ENCODE measurements at regions not wholly inside any gene's neighbourhood (a gene's known extent, or its start where the extent isn't known, plus 50 kb on each side); places are given as distances from the start of the nearest gene placed in this dataset.

- ChIA-PET POLR2A (no interaction called here), CTCF (no interaction called here)
- DNase-seq, result no peak
- Histone ChIP-seq H3K4me3 (ENCODE audit: control insufficient read depth in 1 of 7, extremely low read depth in 1 of 7, insufficient read depth in 4 of 7, low read depth in 2 of 7, low read length in 6 of 7) (no peak overlapping the region), H3K4me1 (ENCODE audit: control extremely low read depth in 1 of 4, control insufficient read depth in 4 of 4, insufficient read depth in 4 of 4, low read length in 3 of 4) (no peaks in the 10 kb centered on the region), H3K27me3 (replicated peaks in 2 of 5; ENCODE audit: control insufficient read depth in 4 of 5, insufficient read depth in 5 of 5, low read length in 4 of 5) (peaks cover 0 to 2% (median 0%) of the 10 kb centered on the region in 5 experiments), H3K9me3 (ENCODE audit: control extremely low read depth in 1 of 5, control insufficient read depth in 4 of 5, insufficient read depth in 2 of 5, low read depth in 1 of 5, low read length in 4 of 5) (no peaks in the 10 kb centered on the region), H3K27ac (ENCODE audit: insufficient read depth in 1 of 2, low read depth in 1 of 2, low read length in 2 of 2, poor library complexity in 1 of 2, severe bottlenecking in 2 of 2) (no peak overlapping the region), H3K36me3 (ENCODE audit: control insufficient read depth in 4 of 4, insufficient read depth in 4 of 4, low read length in 3 of 4) (no peaks in the 10 kb centered on the region)
- 60% methylated on average over 2 of the region's 3 CpGs for WGBS (ENCODE audit: insufficient coverage)
Observed at GRCh38 chr1:223462866-223463404, 69.7 kb downstream of the CCDC185 start.

DNA sequence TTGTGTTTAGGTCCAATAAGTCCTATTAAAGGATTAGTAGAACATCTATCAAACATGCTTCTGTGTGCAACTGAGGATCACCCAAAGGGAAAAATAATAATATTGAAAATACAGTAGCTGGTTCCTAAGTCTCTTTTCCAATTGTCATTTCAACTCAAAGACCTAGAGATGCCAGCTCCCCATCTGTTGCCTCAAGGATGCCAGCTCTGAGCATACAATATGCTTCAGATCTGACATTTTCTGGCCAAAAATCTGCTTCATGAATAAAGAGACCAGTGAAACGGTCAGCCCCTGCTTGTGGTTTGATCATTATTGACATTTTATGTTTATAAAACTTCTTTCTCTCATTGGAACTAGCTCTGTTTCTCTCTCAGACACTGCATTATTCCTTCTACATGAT is 72.9 kb downstream of the CCDC185 start:
- Histone ChIP-seq H3K27me3 (replicated peaks in 2 of 5; ENCODE audit: control insufficient read depth in 4 of 5, insufficient read depth in 5 of 5, low read length in 4 of 5) (no peaks in the 10 kb centered on the region), H3K36me3 (ENCODE audit: control insufficient read depth in 4 of 4, insufficient read depth in 4 of 4, low read length in 3 of 4) (no peaks in the 10 kb centered on the region), H3K4me1 (ENCODE audit: control extremely low read depth in 1 of 4, control insufficient read depth in 4 of 4, insufficient read depth in 4 of 4, low read length in 3 of 4) (no peaks in the 10 kb centered on the region), H3K27ac (ENCODE audit: insufficient read depth in 1 of 2, low read depth in 1 of 2, low read length in 2 of 2, poor library complexity in 1 of 2, severe bottlenecking in 2 of 2) (no peak overlapping the region), H3K4me3 (ENCODE audit: control insufficient read depth in 1 of 7, extremely low read depth in 1 of 7, insufficient read depth in 4 of 7, low read depth in 2 of 7, low read length in 6 of 7) (no peak overlapping the region), H3K9me3 (ENCODE audit: control extremely low read depth in 1 of 5, control insufficient read depth in 4 of 5, insufficient read depth in 2 of 5, low read depth in 1 of 5, low read length in 4 of 5) (no peaks in the 10 kb centered on the region)
- WGBS (ENCODE audit: insufficient coverage), result no CpG with 5 or more reads among the region's 1 CpG
- CTCF ChIA-PET, result no interaction called here
- POLR2A ChIA-PET, result no interaction called here
- no peak for DNase-seq

DNA sequence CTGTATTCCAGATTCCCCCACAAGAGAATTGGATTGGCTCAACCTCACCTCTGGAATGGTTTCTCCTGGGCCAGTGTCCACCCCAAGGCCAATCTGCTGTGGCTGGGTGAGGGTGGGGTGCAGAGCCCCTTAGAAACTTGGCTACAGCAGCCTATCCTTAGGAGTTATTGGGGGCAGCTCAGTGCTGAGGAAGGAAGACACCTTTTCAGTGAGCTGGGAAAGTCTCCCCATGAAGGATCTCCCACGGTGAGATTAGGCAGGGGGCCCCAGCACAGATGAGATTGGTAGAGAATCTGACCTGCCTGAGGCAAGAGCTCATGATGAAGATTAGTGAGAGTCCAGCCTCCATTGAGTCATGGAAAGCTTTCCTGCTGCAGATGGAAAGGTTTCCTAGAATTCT is 78.4 kb downstream of the CCDC185 start:
- POLR2A ChIA-PET, result no interaction called here
- H3K4me1 ChIP-seq (ENCODE audit: control extremely low read depth in 1 of 4, control insufficient read depth in 4 of 4, insufficient read depth in 4 of 4, low read length in 3 of 4), result no peaks in the 10 kb centered on the region
- H3K4me3 ChIP-seq (ENCODE audit: control insufficient read depth in 1 of 7, extremely low read depth in 1 of 7, insufficient read depth in 4 of 7, low read depth in 2 of 7, low read length in 6 of 7), result no peak overlapping the region
- WGBS (ENCODE audit: insufficient coverage), result 65% methylated on average over 1 of the region's 1 CpG
- H3K27ac ChIP-seq (ENCODE audit: insufficient read depth in 1 of 2, low read depth in 1 of 2, low read length in 2 of 2, poor library complexity in 1 of 2, severe bottlenecking in 2 of 2), result no peak overlapping the region
- H3K9me3 ChIP-seq (ENCODE audit: control extremely low read depth in 1 of 5, control insufficient read depth in 4 of 5, insufficient read depth in 2 of 5, low read depth in 1 of 5, low read length in 4 of 5), result no peaks in the 10 kb centered on the region
- DNase-seq, result no peak
- peaks cover 0 to 22% (median 2%) of the 10 kb centered on the region in 5 experiments for H3K27me3 ChIP-seq (replicated peaks in 2 of 5; ENCODE audit: control insufficient read depth in 4 of 5, insufficient read depth in 5 of 5, low read length in 4 of 5)
- CTCF ChIA-PET, result interaction anchor here (1.2 kb wide), 1 partner anchor 11 kb away, joined by 7 read pairs; no protein-coding TSS in a partner anchor
- no peaks in the 10 kb centered on the region for H3K36me3 ChIP-seq (ENCODE audit: control insufficient read depth in 4 of 4, insufficient read depth in 4 of 4, low read length in 3 of 4)

DNA sequence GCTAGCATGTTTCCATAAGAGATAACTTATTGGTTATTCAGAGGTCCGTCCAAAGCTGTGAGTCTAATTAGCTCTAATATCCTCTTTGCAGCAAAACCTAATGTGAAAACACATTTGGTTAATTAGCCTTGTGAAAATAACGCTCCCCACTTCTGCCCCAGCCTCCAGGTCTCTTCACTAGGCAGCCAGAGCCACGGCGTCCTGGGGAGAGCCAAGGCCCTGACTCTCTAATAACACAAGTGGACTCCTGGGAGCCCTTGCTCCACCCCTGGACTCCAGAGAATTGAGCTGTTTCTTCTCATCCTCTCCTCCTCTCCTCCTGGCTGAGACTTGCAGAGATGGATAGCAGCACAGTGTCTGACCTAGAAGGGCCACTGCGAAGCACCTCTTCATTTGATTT is 78.8 kb downstream of the CCDC185 start:
- no peak for DNase-seq
- no peaks in the 10 kb centered on the region for H3K36me3 ChIP-seq (ENCODE audit: control insufficient read depth in 4 of 4, insufficient read depth in 4 of 4, low read length in 3 of 4)
- POLR2A ChIA-PET, result no interaction called here
- no peak overlapping the region for H3K27ac ChIP-seq (ENCODE audit: insufficient read depth in 1 of 2, low read depth in 1 of 2, low read length in 2 of 2, poor library complexity in 1 of 2, severe bottlenecking in 2 of 2)
- 89% methylated on average over 5 of the region's 5 CpGs for WGBS (ENCODE audit: insufficient coverage)
- H3K4me1 ChIP-seq (ENCODE audit: control extremely low read depth in 1 of 4, control insufficient read depth in 4 of 4, insufficient read depth in 4 of 4, low read length in 3 of 4), result no peaks in the 10 kb centered on the region
- H3K27me3 ChIP-seq (replicated peaks in 2 of 5; ENCODE audit: control insufficient read depth in 4 of 5, insufficient read depth in 5 of 5, low read length in 4 of 5), result peaks cover 0 to 23% (median 3%) of the 10 kb centered on the region in 5 experiments
- CTCF ChIA-PET, result no interaction called here
- H3K9me3 ChIP-seq (ENCODE audit: control extremely low read depth in 1 of 5, control insufficient read depth in 4 of 5, insufficient read depth in 2 of 5, low read depth in 1 of 5, low read length in 4 of 5), result no peaks in the 10 kb centered on the region
- no peak overlapping the region for H3K4me3 ChIP-seq (ENCODE audit: control insufficient read depth in 1 of 7, extremely low read depth in 1 of 7, insufficient read depth in 4 of 7, low read depth in 2 of 7, low read length in 6 of 7)

DNA sequence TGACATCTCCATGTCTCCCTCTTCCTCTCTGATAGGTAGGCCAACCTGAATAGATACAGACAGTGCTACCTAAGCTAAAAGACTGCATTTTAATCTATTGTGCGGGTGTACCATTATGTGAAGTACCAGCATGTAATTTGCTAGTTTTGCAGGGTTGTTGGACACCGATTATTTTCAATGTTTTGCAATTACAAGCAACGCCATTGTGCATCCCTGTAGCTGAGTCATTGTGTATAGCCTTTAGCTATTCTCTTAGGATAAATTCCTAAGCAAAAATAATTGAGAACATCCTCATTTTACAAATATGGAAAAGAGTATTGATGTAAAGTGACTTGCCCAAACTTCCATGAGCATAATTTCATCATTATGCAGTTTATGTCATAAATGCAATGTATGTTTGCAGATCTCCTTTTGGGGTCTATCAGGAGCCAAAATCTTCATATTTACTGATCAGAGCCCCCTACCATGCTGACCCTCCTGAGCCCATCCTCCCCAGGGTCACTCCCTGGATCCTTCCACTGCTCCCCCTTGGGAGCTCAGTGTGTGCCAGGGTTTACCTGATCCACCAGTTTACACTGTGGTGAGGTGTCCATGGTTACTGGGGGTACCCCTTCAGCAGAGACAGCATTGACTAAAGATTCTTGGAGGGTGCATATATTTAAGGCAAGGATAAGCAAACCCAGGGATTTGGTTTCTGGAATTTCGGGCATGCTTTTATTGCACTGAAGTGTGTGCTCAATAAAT is 80.6 kb downstream of the CCDC185 start:
- ChIA-PET POLR2A (no interaction called here), CTCF (no interaction called here)
- no peak for DNase-seq
- WGBS (ENCODE audit: insufficient coverage), result 75% methylated on average over 1 of the region's 4 CpGs
- Histone ChIP-seq H3K4me3 (ENCODE audit: control insufficient read depth in 1 of 7, extremely low read depth in 1 of 7, insufficient read depth in 4 of 7, low read depth in 2 of 7, low read length in 6 of 7) (no peak overlapping the region), H3K9me3 (ENCODE audit: control extremely low read depth in 1 of 5, control insufficient read depth in 4 of 5, insufficient read depth in 2 of 5, low read depth in 1 of 5, low read length in 4 of 5) (no peaks in the 10 kb centered on the region), H3K4me1 (ENCODE audit: control extremely low read depth in 1 of 4, control insufficient read depth in 4 of 4, insufficient read depth in 4 of 4, low read length in 3 of 4) (no peaks in the 10 kb centered on the region), H3K27me3 (replicated peaks in 2 of 5; ENCODE audit: control insufficient read depth in 4 of 5, insufficient read depth in 5 of 5, low read length in 4 of 5) (peaks cover 0 to 27% (median 4%) of the 10 kb centered on the region in 5 experiments), H3K36me3 (ENCODE audit: control insufficient read depth in 4 of 4, insufficient read depth in 4 of 4, low read length in 3 of 4) (no peaks in the 10 kb centered on the region), H3K27ac (ENCODE audit: insufficient read depth in 1 of 2, low read depth in 1 of 2, low read length in 2 of 2, poor library complexity in 1 of 2, severe bottlenecking in 2 of 2) (no peak overlapping the region)

DNA sequence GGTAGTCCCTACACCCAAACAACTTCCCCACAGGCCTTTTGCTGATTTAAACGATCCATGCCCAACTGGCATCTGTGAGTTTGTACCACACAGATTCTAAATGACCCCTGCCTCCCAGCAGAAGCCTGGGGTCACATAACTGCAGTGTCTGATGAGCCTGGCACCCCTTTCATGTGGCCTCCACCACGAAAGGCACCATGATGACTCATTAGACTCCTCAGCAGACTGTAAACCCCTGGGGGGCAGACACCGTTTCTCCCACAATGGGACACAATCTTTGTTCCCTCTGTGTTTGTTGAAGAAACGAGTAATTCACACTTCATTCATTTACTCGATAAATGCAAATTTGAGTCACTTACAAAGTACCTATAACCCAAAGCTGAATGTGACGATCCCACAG is 81.6 kb downstream of the CCDC185 start:
- CTCF ChIA-PET, result no interaction called here
- WGBS (ENCODE audit: insufficient coverage), result 91% methylated on average over 4 of the region's 6 CpGs
- POLR2A ChIA-PET, result no interaction called here
- DNase-seq, result no peak
- peaks cover 0 to 35% (median 4%) of the 10 kb centered on the region in 5 experiments for H3K27me3 ChIP-seq (replicated peaks in 2 of 5; ENCODE audit: control insufficient read depth in 4 of 5, insufficient read depth in 5 of 5, low read length in 4 of 5)
- no peak overlapping the region for H3K4me3 ChIP-seq (ENCODE audit: control insufficient read depth in 1 of 7, extremely low read depth in 1 of 7, insufficient read depth in 4 of 7, low read depth in 2 of 7, low read length in 6 of 7)
- no peaks in the 10 kb centered on the region for H3K4me1 ChIP-seq (ENCODE audit: control extremely low read depth in 1 of 4, control insufficient read depth in 4 of 4, insufficient read depth in 4 of 4, low read length in 3 of 4)
- no peaks in the 10 kb centered on the region for H3K9me3 ChIP-seq (ENCODE audit: control extremely low read depth in 1 of 5, control insufficient read depth in 4 of 5, insufficient read depth in 2 of 5, low read depth in 1 of 5, low read length in 4 of 5)
- no peaks in the 10 kb centered on the region for H3K36me3 ChIP-seq (ENCODE audit: control insufficient read depth in 4 of 4, insufficient read depth in 4 of 4, low read length in 3 of 4)
- H3K27ac ChIP-seq (ENCODE audit: insufficient read depth in 1 of 2, low read depth in 1 of 2, low read length in 2 of 2, poor library complexity in 1 of 2, severe bottlenecking in 2 of 2), result no peak overlapping the region

- Histone ChIP-seq H3K9me3 (ENCODE audit: control extremely low read depth in 1 of 5, control insufficient read depth in 4 of 5, insufficient read depth in 2 of 5, low read depth in 1 of 5, low read length in 4 of 5) (no peaks in the 10 kb centered on the region), H3K27ac (ENCODE audit: insufficient read depth in 1 of 2, low read depth in 1 of 2, low read length in 2 of 2, poor library complexity in 1 of 2, severe bottlenecking in 2 of 2) (no peak overlapping the region), H3K4me3 (ENCODE audit: control insufficient read depth in 1 of 7, extremely low read depth in 1 of 7, insufficient read depth in 4 of 7, low read depth in 2 of 7, low read length in 6 of 7) (no peak overlapping the region), H3K27me3 (replicated peaks in 2 of 5; ENCODE audit: control insufficient read depth in 4 of 5, insufficient read depth in 5 of 5, low read length in 4 of 5) (peaks cover 0 to 48% (median 8%) of the 10 kb centered on the region in 5 experiments), H3K36me3 (ENCODE audit: control insufficient read depth in 4 of 4, insufficient read depth in 4 of 4, low read length in 3 of 4) (no peaks in the 10 kb centered on the region), H3K4me1 (ENCODE audit: control extremely low read depth in 1 of 4, control insufficient read depth in 4 of 4, insufficient read depth in 4 of 4, low read length in 3 of 4) (no peaks in the 10 kb centered on the region)
- DNase-seq, result no peak
- POLR2A ChIA-PET, result no interaction called here
- CTCF ChIA-PET, result no interaction called here
- 56% methylated on average over 2 of the region's 2 CpGs for WGBS (ENCODE audit: insufficient coverage)
Observed at GRCh38 chr1:223477456-223477855, 84.2 kb downstream of the CCDC185 start.
